GM12878 (cell line): ENCODE measurements at regions not wholly inside any gene's neighbourhood (a gene's known extent, or its start where the extent isn't known, plus 50 kb on each side); places are given as distances from the start of the nearest gene placed in this dataset.

ENCODE experiments used
- ATAC-seq: fragments of 200-7000 bp; cut with Tn5 transposase; 3 replicates; pipeline ENCODE4 v1.9.1; 2020; ENCODE audit warnings: mild to moderate bottlenecking, moderate library complexity
- BruUV-seq: library from RNA; stranded (reverse); fragments of 400-500 nt; replicated peaks from 2 replicates; lab custom pipeline; 2021; lab: Mats Ljungman, UMichigan
- CTCF ChIA-PET: fragments of 300-600 bp; sonication (Branson Sonifier 250); formaldehyde crosslinking; extraction: SDS; loops from one replicate; lab custom pipeline; 2021; ENCODE audit warnings: inconsistent platforms; lab: Yijun Ruan, JAX
- POLR2A ChIA-PET: fragments of 350-600 bp; formaldehyde crosslinking; extraction: SDS; loops from one replicate; lab custom pipeline; 2021; ENCODE audit warnings: inconsistent platforms; lab: Charles Lee
- RAD21 ChIA-PET: fragments of 300-600 bp; sonication (Branson Sonifier 250); formaldehyde crosslinking; loops from one replicate; lab custom pipeline; 2023; ENCODE audit warnings: antibody characterized with exemption; ENCODE audit not compliant: unreplicated experiment; lab: Charles Lee
- SMC1A ChIA-PET: fragments of 300-600 bp; sonication (Branson Sonifier 250); formaldehyde crosslinking; loops from one replicate; lab custom pipeline; 2023; ENCODE audit not compliant: unreplicated experiment, uncharacterized antibody; lab: Charles Lee
- DNase-seq: peaks from one replicate; pipeline ENCODE4 v3.0.0-alpha.2; 2011; ENCODE audit warnings: low read depth, low spot score
- FAIRE-seq: peaks from 3 replicates; lab custom pipeline; 2011; peaks lifted over from hg19 to GRCh38; lab: Jason Lieb, UNC
- H2AFZ ChIP-seq: 2 replicates; pipeline ENCODE4 v1.6.0; 2011; ENCODE audit warnings: low read depth, low read length, control low read depth; ENCODE audit not compliant: control insufficient read depth
- H3K27ac ChIP-seq: 2 replicates; pipeline ENCODE4 v1.5.1; 2011; ENCODE audit warnings: control low read depth; ENCODE audit not compliant: control insufficient read depth, insufficient read depth
- H3K27me3 ChIP-seq, 2 experiments: replicated peaks in 1 of 2; 2 replicates each; pipeline versions ENCODE4 v1.6.0 to v1.6.1; 2011; ENCODE audit warnings: low read length in 1 of 2; ENCODE audit not compliant: control insufficient read depth in 2 of 2, insufficient read depth in 2 of 2
- H3K36me3 ChIP-seq, 2 experiments: 2 replicates each; pipeline ENCODE4 v1.5.1; 2011; ENCODE audit warnings: low read length in 1 of 2; ENCODE audit not compliant: control insufficient read depth in 2 of 2, insufficient read depth in 2 of 2
- H3K4me1 ChIP-seq: 2 replicates; pipeline ENCODE4 v1.6.1; 2011; ENCODE audit warnings: mild to moderate bottlenecking, low read length, moderate library complexity, mixed read lengths; ENCODE audit not compliant: control insufficient read depth, insufficient read depth
- H3K4me2 ChIP-seq: 2 replicates; pipeline ENCODE4 v1.6.0; 2011; ENCODE audit warnings: control low read depth; ENCODE audit not compliant: control insufficient read depth, insufficient read depth
- H3K4me3 ChIP-seq: fragments of 200-600 bp; sonication (generic); 2 replicates; pipeline ENCODE4 v1.5.1; 2016
- H3K79me2 ChIP-seq: 2 replicates; pipeline ENCODE4 v1.6.0; 2011; ENCODE audit warnings: low read length; ENCODE audit not compliant: control insufficient read depth, insufficient read depth
- H3K9ac ChIP-seq: 2 replicates; pipeline ENCODE4 v1.8.0; 2011; ENCODE audit warnings: low read length, control low read depth, mixed read lengths; ENCODE audit not compliant: control insufficient read depth, insufficient read depth
- H3K9me3 ChIP-seq: replicated peaks from 3 replicates; pipeline ENCODE4 v1.5.1; 2011; ENCODE audit warnings: mild to moderate bottlenecking, low read length; ENCODE audit not compliant: control insufficient read depth, insufficient read depth
- H4K20me1 ChIP-seq: 2 replicates; pipeline ENCODE4 v1.6.0; 2011; ENCODE audit not compliant: control insufficient read depth, insufficient read depth
- DPF2 ChIP-seq: fragments of 450-650 bp; IDR thresholded peaks from 2 replicates; pipeline ENCODE4 v1.6.1; 2017; ENCODE audit warnings: mild to moderate bottlenecking
- HCFC1 ChIP-seq: fragments of 150-350 bp; IDR thresholded peaks from 2 replicates; pipeline ENCODE4 v1.6.1; 2014; ENCODE audit warnings: low read length
- MTA3 ChIP-seq: IDR thresholded peaks from 2 replicates; pipeline ENCODE4 v1.6.1; 2012; ENCODE audit warnings: low read length, inconsistent platforms, borderline replicate concordance
- SIN3A ChIP-seq: IDR thresholded peaks from 2 replicates; pipeline ENCODE4 v1.6.1; 2012; ENCODE audit warnings: low read depth, low read length, improper control_type of control experiment
- ZBTB11 ChIP-seq: fragments of 450-650 bp; formaldehyde crosslinking; IDR thresholded peaks from 2 replicates; pipeline ENCODE4 v1.5.0; 2022; ENCODE audit warnings: mild to moderate bottlenecking, missing genetic modification characterization
- ZBTB40 ChIP-seq: fragments of 450-650 bp; IDR thresholded peaks from 2 replicates; pipeline ENCODE4 v1.6.1; 2016; ENCODE audit warnings: mild to moderate bottlenecking, moderate library complexity, borderline replicate concordance
- WGBS: methylation state at CpG from one replicate; pipeline ENCODE4 v1.1.6; 2016; ENCODE audit warnings: low lambda C conversion rate; ENCODE audit not compliant: insufficient replicate concordance, insufficient coverage; ENCODE audit errors: missing lambda C conversion rate; 5-methylcytosine and 5-hydroxymethylcytosine counted together
- in situ Hi-C: fragments of 300-500 bp; cut with MboI; formaldehyde crosslinking; loops from 9 replicates; pipeline ENCODE4 v1.14.3; 2018; ENCODE audit warnings: mixed read lengths
- intact Hi-C: fragments of 100-400 bp; cut with micrococcal nuclease; formaldehyde crosslinking; loops from one replicate; pipeline ENCODE4 v1.14.2; 2022; ENCODE audit not compliant: unreplicated experiment
- TF ChIP-seq, protein P1 (sequence below): fragments of 450-650 bp; IDR thresholded peaks from 2 replicates; pipeline ENCODE4 v1.6.1; 2017; ENCODE audit warnings: low read depth, mild to moderate bottlenecking, moderate library complexity
- TF ChIP-seq, protein P2 (sequence below): fragments of 450-650 bp; IDR thresholded peaks from 2 replicates; pipeline ENCODE4 v1.6.1; 2014; ENCODE audit warnings: mild to moderate bottlenecking
- TF ChIP-seq, protein P3 (sequence below): IDR thresholded peaks from 2 replicates; pipeline ENCODE4 v1.6.1; 2012; ENCODE audit warnings: mild to moderate bottlenecking, low read depth, low read length

DNA sequence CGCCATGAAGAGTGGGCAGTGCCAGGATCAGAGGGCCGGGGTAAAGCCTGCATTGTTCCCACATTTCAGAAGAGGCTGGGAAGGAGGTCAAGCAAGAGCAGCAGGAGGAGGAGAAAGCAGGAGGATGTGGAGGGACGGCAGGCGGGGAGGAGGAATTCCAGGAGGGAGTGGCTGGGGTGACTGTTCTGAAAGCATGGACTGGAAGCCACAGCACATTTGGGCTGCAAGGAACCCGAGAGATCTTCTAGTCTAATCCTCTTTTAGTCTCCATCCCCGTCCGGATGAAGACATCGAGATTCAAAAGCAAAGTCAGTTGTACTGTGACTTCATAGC lies 76.9 kb downstream of the FAM50B start (continued):
- no peak for TF ChIP-seq ZBTB11 (CRISPR knock-in tag)
- TF ChIP-seq, all 136 proteins: peak for 0

GRCh38 chr6:3928111-3928510 lies 78.9 kb downstream of the FAM50B start:
- Histone ChIP-seq H3K4me1 (no peaks in the 10 kb centered on the region), H3K27me3 (no peaks in the 10 kb centered on the region), H3K9me3 (no peaks in the 10 kb centered on the region), H4K20me1 (no peaks in the 10 kb centered on the region), H3K9ac (no peak overlapping the region), H3K36me3 (no peaks in the 10 kb centered on the region), H3K27ac (no peak overlapping the region), H3K4me2 (no peak overlapping the region), H3K4me3 (no peak overlapping the region), H2AFZ (no peak overlapping the region), H3K79me2 (no peaks in the 10 kb centered on the region)
- POLR2A ChIA-PET, result no interaction called here
- intact Hi-C loops, result no loop called here
- ATAC-seq (no peak), FAIRE-seq (no peak), DNase-seq (no peak)
- SMC1A ChIA-PET, result no interaction called here
- WGBS, result 23% methylated on average over 5 of the region's 5 CpGs
- RAD21 ChIA-PET, result no interaction called here
- CTCF ChIA-PET, result no interaction called here
- in situ Hi-C loops, result no loop called here
- no TSS peak for BruUV-seq
- no peak for TF ChIP-seq MTA3
- no peak for TF ChIP-seq SIN3A
- TF ChIP-seq, protein P1, sequence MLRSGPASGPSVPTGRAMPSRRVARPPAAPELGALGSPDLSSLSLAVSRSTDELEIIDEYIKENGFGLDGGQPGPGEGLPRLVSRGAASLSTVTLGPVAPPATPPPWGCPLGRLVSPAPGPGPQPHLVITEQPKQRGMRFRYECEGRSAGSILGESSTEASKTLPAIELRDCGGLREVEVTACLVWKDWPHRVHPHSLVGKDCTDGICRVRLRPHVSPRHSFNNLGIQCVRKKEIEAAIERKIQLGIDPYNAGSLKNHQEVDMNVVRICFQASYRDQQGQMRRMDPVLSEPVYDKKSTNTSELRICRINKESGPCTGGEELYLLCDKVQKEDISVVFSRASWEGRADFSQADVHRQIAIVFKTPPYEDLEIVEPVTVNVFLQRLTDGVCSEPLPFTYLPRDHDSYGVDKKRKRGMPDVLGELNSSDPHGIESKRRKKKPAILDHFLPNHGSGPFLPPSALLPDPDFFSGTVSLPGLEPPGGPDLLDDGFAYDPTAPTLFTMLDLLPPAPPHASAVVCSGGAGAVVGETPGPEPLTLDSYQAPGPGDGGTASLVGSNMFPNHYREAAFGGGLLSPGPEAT, result no peak
- no peak for TF ChIP-seq HCFC1
- TF ChIP-seq, protein P2, sequence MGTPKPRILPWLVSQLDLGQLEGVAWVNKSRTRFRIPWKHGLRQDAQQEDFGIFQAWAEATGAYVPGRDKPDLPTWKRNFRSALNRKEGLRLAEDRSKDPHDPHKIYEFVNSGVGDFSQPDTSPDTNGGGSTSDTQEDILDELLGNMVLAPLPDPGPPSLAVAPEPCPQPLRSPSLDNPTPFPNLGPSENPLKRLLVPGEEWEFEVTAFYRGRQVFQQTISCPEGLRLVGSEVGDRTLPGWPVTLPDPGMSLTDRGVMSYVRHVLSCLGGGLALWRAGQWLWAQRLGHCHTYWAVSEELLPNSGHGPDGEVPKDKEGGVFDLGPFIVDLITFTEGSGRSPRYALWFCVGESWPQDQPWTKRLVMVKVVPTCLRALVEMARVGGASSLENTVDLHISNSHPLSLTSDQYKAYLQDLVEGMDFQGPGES, result no peak
- TF ChIP-seq, protein P3, sequence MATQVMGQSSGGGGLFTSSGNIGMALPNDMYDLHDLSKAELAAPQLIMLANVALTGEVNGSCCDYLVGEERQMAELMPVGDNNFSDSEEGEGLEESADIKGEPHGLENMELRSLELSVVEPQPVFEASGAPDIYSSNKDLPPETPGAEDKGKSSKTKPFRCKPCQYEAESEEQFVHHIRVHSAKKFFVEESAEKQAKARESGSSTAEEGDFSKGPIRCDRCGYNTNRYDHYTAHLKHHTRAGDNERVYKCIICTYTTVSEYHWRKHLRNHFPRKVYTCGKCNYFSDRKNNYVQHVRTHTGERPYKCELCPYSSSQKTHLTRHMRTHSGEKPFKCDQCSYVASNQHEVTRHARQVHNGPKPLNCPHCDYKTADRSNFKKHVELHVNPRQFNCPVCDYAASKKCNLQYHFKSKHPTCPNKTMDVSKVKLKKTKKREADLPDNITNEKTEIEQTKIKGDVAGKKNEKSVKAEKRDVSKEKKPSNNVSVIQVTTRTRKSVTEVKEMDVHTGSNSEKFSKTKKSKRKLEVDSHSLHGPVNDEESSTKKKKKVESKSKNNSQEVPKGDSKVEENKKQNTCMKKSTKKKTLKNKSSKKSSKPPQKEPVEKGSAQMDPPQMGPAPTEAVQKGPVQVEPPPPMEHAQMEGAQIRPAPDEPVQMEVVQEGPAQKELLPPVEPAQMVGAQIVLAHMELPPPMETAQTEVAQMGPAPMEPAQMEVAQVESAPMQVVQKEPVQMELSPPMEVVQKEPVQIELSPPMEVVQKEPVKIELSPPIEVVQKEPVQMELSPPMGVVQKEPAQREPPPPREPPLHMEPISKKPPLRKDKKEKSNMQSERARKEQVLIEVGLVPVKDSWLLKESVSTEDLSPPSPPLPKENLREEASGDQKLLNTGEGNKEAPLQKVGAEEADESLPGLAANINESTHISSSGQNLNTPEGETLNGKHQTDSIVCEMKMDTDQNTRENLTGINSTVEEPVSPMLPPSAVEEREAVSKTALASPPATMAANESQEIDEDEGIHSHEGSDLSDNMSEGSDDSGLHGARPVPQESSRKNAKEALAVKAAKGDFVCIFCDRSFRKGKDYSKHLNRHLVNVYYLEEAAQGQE, result no peak
- no peak for TF ChIP-seq ZBTB40
- no peak for TF ChIP-seq DPF2
